Suprapubic skin (tissue), 4 donors: ENCODE measurements at regions not wholly inside any gene's neighbourhood (a gene's known extent, or its start where the extent isn't known, plus 50 kb on each side); places are given as distances from the start of the nearest gene placed in this dataset.

Experiments
- EP300 ChIP-seq: sonication (generic); formaldehyde crosslinking; IDR thresholded peaks from one replicate; pipeline ENCODE4 v1.6.1; 2017; ENCODE audit warnings: antibody characterized with exemption
- POLR2A ChIP-seq, 2 donors: fragments of 450-650 bp; IDR thresholded peaks; one replicate each; pipeline ENCODE4 v1.6.1; 2017; ENCODE audit warnings: antibody characterized with exemption in 2 of 2, mild to moderate bottlenecking in 2 of 2, moderate library complexity in 2 of 2
- POLR2AphosphoS5 ChIP-seq, 3 donors: sonication (generic); formaldehyde crosslinking; IDR thresholded peaks; one replicate each; pipeline ENCODE4 v1.6.1; 2017; ENCODE audit warnings: antibody characterized with exemption in 3 of 3
- TF ChIP-seq, protein P1 (sequence below), 2 donors: fragments of 200-600 bp in 1 of 2; fragments of 450-650 bp in 1 of 2; sonication (generic) in 1 of 2; IDR thresholded peaks; one replicate each; pipeline ENCODE4 v1.5.1; 2016 to 2019; ENCODE audit warnings: antibody characterized with exemption in 2 of 2, mild to moderate bottlenecking in 1 of 2, moderate library complexity in 1 of 2

GRCh38 chr16:35565626-35566025 lies 2106.2 kb downstream of the TP53TG3F start:
- TF ChIP-seq, protein P1, sequence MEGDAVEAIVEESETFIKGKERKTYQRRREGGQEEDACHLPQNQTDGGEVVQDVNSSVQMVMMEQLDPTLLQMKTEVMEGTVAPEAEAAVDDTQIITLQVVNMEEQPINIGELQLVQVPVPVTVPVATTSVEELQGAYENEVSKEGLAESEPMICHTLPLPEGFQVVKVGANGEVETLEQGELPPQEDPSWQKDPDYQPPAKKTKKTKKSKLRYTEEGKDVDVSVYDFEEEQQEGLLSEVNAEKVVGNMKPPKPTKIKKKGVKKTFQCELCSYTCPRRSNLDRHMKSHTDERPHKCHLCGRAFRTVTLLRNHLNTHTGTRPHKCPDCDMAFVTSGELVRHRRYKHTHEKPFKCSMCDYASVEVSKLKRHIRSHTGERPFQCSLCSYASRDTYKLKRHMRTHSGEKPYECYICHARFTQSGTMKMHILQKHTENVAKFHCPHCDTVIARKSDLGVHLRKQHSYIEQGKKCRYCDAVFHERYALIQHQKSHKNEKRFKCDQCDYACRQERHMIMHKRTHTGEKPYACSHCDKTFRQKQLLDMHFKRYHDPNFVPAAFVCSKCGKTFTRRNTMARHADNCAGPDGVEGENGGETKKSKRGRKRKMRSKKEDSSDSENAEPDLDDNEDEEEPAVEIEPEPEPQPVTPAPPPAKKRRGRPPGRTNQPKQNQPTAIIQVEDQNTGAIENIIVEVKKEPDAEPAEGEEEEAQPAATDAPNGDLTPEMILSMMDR (IDR thresholded peaks at IDR 0.05) = no peak
- TF ChIP-seq POLR2AphosphoS5 (IDR thresholded peaks at IDR 0.05) = no peak
- TF ChIP-seq POLR2A (IDR thresholded peaks at IDR 0.05) = no peak
- TF ChIP-seq EP300 = no peak
